Activated CD4-positive, alpha-beta T cell treated with anti-CD3 and anti-CD28 coated beads, Interleukin-2, amount 50 U/mL, for 4 hours (primary cell): ENCODE measurements at regions not wholly inside any gene's neighbourhood (a gene's known extent, or its start where the extent isn't known, plus 50 kb on each side); places are given as distances from the start of the nearest gene placed in this dataset.

Experiments
- DNase-seq, 2 experiments: peaks; one replicate each; pipeline ENCODE4 v3.0.0-alpha.2; 2020

DNA sequence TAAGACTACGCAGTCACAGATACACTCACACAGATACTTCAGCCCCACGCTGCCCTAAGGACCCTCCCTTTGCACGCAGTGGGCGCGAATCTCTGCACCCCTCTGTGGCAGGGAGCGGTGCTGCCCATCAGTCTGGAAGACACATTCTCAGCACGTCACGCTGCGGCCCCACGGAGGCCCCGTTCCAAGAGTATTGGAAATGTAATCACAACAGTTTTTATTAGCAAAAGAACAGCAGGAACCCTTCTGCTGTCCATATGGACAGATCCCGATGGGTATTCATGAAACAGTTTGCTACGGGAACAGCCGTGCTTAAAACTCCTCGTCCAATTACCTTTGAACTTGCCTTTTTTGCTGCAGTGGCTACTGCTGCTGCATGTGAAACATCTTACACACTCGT lies 131.0 kb downstream of the RPS24 start:
- no peak for DNase-seq

DNA sequence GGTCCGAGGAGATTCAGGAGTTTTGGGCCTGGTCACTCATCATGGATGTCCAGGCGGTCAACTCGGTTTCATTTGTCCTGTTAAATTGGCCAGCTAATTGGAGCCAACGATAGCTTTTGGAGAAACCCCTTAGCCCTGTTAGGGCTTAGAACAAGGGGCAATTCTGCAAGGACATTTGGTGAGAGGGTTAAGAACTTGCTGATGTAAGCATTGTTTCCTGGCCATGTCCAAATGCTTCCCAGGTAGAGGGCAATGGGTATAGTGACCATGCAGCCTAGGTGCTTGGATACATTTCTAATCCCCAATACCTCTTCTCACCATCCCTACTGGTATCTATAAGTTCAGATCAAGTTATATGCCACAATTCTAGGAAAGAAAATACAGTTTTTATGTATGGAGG lies 131.5 kb downstream of the RPS24 start:
- DNase-seq = no peak

DNA sequence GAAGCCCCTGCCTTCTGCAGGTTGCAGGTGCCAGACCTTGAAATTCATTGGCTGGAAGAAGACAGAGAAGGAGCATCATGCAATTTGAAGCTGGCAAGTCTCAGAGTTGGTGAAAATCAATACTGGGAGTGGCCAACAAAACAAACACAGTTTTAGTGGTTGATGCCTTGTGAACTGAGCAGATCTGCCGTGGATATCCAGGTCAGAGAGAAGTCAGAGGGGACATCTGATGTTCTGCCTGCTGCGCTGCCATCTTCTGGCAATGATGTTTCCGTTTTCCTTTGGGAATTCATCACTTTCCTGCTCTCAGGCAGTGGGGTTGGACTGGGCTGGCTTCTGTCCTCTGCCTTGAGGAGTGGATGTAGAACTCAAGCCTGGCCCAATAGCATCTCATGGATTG lies 132.0 kb downstream of the RPS24 start:
- DNase-seq = no peak

DNA sequence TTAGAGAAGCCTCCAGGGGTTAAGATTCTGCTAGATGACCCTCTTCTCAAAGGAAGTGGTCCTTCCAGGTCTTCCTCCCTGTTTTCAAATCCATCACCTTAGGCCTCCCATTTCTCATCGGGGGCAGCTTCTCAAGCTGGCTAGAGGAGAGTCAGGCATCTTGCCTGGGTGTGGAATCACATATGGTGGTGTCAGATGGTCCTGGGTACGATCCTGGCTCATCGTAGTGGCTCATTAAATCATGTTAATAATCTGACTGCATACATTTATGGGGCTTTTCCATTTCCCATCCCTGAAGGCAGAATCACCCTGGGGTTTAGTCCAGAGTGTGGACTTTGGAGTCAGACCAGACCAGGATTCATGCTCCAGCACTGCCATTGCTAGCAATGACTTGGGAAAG lies 132.6 kb downstream of the RPS24 start:
- DNase-seq = no peak

DNA sequence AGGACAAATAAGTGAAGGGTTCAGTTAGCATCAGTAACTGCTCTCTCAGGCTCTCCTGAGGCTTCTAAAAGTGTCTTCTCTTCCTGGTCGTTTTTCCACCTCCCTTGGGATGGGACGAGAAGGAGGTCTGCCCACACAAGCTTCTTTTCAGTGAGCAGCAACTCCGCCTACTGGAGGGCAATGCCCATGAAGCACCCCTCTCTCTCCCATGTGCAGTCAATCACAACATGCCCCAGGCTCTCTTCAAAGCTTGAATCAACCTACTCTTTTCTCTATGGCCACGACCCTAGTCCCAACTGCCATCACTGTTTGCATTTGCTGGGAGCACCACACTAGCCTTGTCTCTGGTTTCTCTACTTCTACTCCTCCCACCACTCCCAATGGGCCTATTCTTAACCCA lies 135.6 kb downstream of the RPS24 start:
- DNase-seq = no peak

DNA sequence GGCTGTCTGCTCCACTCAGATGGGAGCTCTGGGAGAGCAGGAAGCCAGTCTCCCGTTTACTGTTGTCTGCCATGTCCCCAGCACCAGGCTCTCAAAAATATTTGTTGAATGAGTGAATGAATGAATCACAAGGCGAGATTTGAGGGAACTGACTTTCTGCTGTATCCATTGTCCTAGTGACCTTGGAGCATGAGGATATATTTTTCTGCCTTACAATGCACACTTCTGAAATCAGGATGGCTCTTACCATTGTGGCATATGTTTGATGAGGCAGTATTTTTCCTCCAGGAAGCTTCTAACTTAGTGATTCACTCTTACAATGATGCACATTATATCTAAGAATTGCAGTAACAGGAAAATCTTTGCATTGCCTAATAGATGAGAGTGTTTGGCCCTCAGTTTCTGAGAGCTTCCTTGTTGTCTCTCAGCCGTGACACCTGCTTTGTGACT lies 136.4 kb downstream of the RPS24 start:
- no peak for DNase-seq

DNA sequence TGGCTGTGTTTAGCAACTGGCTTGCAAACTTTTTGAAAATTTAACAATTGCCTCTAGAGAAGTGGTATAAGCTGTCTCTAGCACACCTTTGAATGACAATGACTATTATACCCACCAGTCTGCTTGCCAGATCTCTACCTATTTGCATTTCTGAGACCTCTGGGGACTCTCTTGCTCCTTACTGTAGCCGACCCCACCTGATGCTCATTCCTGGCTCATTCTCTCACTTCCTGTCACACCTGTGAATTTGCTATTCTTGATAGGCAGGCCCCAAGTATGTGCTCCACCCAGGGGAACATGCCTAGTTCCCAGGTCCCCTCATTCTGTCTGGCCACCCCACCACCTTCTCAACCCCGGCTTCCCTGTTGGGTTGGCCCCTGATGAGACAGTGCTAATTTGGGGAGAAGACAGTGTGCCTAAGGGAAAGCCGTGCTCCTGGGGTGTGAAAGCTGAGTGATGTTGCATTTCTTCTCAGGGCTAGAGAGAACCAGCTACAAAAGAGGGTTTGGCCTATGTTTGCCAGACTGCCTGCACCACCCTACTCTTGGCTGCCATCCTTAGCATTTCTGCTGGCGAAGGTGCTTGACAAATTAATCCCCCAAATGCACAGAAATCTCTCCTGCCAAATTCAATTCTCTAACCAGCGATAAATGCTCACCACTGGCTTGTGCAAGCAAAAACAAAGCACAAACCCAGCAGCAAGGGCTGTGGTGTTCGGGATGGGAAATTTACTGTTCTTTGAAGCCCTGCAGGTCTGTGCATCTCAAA lies 138.2 kb downstream of the RPS24 start:
- no peak for DNase-seq

DNA sequence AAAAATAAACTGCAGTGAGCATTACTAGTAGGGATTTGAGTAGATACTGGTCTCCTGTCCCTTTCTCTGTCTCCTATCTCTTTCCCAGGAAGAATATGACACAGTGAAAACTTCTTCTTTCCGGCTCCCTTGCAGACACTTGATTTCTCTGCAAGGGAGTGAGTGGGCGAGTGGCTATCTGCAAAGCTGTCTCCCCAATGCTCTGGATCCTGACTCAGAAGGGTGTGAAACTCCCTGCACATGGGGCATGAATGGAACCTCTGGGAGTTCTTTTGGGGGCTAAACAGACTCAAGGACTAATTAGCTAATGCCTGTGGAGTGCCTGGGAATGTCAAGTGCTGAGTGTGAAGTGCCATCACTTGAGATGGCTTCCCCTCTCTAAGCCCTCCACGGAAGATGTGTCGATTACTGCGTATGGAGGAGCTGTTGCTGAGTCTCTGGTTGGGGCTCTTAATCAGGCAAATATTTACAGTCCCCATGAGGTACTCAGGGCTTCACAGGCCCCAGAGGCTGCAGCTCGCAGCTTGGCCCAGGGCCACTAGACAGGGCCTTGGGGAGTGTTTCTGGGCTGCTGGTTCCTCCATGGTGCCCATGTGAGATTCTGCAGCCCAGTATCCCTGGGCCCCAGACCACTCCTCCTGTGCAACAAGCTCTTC lies 139.8 kb downstream of the RPS24 start:
- no peak for DNase-seq

DNA sequence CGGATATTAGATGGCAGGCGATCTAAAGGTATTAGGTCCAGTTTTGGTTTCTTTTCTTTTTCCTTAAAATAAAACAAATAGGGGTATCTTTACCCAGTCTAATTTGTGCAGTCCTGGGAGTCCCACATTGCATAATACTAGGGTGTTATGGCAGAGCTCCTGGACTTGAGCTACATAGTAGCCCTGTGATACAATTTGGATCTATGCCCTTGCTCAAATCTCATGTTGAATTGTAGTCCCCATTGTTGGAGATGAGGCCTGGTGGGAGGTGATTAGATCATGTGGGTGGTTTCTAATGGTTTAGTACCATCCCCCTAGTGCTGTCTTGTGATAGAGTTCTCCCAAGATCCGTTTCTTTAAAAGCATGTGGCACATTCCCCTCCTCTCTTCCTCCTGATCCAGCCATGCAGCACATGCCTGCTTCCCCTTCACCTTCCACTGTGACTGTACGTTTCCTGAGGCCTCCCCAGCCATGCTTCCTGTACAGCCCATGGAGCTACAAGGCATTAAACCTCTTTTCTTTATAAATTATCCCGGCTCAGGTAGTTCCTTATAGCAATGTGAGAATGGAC lies 141.9 kb downstream of the RPS24 start:
- no peak for DNase-seq

DNA sequence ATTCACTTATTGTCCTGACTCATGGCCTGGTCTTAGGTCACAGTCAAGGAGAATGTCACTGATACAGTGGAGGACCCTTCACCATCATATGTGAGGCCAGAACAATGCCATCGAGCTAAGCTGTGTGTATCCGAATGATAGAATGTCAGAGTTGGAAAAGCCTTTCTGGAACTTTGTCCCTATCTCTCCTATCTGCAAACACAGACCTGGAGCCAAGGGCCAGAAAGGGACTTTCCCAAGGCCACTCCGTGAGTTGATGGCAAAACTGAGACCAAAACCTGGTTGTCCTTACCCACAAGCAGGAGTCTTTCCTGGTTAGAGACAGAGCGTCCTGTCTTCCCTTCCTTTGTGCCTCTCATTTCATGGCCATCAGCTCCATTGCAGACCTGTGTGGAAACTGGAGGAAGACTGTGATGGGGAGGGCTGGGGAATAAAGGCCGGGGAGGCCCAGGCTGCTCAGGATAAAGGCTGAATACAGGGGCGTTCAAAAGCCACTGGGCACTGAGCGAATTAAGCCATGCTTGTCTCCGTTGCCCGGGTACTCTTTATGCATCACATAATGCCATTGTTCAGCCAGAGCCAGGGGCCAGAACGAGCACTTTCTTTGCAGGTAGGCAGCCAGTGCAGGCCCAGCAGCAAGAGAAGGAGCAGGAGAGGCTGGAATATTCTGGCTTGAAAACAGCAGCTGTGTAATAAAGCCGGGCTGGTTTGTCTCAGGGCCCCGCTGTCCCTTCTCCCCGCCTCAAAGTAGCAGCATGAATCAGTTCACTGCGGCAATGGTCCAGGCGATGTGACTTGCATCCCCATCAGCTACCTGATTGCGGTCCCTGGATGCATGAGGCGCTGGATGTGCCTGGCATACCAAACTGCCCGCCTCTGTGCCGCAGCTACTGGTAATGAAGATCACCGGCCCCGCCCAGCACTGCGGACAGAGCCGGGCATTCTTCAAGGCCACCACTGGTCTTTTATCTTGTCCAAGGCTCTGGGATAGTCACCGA lies 143.0 kb downstream of the RPS24 start:
- no peak for DNase-seq

DNA sequence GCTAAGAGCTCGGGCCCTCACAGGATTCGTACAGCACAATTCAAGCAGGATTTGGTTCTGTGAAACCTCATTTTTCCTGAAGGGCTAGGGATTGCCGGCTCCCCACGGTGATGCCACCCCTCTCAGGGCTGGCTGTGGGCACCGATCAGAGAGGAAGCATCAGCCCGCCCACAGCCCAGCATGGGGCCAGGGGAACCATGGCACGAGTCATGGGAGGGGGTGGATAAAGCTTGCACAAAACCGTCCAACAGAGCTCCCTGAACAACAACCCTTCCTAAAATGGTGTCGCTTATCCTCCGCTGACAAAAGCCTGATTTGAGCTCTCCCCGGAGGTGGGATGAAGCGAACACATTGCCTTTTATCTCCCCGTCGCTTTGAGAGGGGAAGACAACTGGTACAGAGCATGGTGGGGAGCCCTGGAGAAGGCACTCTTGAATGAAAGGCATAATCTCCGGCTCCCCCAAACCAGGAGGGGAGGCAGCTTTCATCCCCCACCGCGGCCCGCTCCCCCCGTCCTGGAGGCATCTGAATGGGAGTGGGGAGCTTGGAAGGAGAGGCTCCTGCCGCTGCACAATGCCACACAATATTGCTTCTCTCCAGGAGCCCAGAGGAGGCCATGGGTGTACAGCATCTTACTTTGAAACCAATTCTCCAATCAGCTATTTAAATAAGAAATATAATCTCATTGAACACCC lies 144.0 kb downstream of the RPS24 start:
- no peak for DNase-seq

DNA sequence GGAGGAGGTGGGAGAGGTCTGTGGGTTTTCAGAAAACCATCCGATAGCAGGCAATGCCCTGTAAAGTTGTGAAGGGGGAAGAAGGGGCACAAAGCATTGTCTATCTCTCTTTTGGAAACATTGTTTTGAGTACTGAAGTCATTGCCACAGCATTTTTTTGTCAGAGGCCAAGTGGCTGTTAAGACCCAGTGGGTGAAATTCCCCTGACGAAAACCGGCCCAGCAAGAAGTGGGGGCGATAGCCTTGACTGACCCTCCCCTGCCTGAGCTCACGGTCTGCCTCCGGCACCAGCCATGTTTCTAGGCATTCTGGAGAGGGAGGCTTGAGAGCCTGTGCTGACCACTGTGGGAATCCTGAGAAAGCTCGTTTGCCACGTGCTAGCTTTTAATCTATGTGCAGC lies 144.7 kb downstream of the RPS24 start:
- no peak for DNase-seq

DNA sequence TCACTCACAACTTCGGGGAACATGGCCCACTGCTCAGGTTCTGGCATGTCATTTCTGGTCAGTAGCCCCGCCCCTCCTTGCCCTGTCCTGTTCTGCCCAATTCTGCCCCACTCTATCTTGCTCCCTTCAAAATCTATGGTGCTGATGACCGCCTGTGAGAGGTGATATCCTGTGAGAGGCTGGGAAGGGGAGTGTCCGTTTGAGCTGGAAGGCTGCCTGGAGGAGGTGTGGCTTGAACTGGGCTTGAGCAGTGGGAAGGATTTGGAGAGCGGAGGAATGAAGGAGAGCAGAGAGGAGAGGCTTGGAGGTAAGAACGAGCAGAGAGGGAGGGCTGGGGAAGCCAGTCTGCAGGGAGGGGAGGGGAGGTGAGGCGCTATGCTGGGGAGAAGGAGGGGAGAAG lies 145.3 kb downstream of the RPS24 start:
- DNase-seq = no peak

DNA sequence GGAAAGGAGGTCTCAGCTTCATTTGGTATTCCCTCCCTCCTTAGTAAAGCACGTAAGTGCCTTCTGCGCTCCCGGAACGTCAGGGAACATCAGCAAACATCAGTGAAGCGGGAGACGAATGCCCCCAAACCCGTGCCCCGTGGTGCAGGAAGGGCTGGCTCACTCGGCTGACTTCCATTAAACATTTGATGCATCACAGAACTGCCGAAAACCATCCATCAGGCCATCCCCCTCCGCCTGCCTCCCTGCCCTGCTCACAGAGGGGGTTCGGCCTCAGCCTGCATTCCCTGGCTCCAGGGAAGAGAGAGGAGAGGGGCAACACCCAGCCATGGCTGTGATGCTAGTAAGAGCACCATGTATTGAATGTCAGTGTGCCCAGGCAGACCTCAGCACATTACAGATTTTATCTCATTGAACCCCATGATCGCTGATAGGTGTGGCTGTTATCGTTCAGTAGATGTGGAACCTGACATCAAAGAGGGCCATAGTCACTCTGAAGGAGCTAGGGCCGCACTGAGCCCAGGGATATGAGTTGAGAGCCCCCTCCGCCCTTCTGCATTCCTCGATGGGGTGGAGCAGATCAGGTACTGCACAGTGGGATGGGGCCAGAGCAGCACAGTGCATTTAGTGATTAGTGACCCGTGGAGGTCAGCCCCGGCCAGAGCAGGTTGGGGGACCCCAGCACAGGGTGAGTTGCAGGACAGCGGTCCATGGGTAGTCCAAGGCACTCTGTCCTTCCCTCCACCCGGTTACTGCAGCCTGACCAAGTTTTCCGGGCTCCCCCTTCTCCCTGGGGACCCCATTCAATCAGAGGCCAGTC lies 146.4 kb downstream of the RPS24 start:
- no peak for DNase-seq

DNA sequence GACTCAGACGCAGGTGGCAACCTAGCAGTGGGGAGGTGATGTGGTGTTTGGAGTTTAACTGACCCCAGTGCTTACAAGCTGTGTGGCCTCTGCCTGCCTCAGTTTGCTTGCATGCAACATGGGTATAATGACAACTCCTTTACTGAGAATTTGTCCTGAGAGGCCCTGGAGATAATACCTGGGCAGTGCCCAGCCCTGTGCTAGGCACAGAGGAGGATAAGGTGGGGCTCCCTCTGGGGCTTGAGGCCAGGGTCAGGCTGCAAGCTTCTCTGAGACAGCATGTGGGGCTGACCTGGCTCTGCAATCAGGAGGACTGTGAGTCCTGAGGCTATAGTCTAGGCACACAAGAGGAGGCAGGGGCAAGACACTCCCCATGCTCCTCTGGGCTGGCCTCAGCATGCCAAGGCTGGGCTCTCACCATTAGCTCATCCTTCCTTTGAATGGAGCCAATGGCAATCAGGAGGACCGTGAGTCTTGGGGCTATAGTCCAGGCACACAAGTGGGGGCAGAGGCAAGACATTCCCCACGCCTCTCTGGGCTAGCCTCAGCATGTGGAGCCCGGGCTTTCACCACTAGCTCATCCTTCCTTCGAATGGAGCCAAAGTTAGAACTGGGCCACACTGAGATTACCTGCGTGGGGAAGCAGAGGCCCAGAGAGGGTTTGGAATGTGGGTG lies 147.9 kb downstream of the RPS24 start:
- DNase-seq = no peak

DNA sequence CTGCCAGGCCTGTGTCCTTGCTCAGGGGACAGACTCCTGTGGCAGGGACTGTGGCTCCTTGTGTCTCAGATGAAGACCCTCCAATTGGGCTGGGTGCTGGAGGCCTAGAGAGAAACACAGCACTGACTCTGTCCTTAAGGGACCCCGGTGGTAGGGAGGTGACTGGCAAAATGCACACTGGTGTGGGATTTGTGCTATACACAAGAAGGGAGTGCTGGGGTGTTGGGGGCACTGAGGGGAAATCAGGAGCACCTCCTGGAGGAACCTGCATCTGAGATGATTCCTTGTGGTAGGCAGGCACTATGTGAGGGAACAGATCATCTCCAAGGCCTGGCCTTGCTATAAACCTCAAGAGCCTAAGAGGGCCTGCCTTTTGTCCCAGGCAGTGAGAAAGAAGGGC lies 149.2 kb downstream of the RPS24 start:
- no peak for DNase-seq

DNA sequence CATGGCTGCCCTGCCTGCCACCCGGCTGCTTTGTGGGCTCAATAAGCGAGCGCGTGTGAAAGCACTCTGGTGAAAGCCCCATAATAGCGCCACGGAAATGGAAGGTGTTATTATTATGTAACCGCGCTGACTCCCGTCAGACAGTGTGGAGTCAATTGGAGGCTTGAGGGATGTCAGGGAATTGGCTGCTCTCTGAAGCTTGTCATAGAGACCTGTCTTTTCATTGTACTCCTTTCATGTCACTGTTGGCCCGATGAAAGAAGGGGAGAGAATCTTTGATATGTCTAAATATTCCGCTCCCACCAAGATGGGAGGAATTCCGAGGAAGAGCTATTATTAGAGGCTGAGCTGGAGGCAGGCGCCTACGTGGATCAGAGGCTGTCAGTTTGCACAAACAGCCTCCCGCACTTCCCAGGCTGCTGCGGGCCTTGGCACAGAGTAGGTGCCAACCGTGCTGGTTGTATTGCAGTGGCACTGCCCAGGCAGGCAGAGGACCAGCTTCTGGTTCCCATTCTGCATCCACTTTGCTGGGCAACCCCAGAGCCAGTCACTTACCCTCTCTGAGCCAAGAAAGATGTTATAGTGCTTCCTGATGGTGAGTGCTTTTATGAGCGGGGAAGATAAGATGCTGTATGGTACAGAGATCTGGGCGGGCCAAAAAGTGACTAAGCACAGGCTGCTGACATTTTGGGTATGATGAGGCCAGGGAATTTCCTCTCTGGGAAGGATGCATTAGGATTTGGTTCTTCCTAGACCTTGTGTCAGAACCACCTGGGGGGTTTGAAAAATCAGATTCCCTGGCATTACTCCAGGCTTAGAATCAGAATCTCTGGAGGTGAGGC lies 151.4 kb downstream of the RPS24 start:
- no peak for DNase-seq

DNA sequence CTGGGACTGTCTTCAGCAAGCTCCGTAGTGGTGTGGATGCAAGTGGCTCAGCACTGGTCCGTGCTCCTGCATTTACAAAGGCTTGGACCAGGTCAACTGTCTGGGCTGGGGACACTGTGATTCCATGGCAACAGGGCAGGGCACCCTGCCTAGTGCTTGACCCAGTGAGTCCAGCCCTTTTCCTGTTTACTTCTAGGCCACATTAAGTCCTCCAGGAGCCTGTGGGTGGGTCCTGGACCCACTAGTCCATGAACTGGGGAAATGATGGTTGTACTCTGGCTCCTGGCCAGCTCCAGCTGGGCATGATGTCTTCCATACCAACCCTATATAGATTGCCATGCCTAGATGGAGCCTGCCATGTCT lies 152.0 kb downstream of the RPS24 start:
- no peak for DNase-seq

DNA sequence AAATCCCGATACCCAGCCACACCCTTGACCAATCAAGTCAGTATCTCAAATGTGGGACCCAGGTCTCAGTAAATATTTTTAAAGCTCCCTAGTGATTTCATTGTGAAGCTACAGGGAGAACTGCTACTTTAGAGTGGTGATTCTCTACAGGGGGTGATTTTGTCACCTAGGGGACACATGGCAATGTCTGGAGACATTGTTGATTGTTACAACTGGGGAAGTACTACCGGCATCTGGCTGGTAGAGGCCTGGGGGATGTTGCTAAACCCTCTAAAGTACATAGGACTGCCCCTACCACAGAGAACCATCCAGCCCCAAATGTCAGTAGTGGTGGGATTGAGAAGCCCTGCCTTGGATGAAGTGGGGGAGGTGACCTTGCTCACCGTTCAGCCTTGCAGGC lies 152.9 kb downstream of the RPS24 start:
- no peak for DNase-seq

DNA sequence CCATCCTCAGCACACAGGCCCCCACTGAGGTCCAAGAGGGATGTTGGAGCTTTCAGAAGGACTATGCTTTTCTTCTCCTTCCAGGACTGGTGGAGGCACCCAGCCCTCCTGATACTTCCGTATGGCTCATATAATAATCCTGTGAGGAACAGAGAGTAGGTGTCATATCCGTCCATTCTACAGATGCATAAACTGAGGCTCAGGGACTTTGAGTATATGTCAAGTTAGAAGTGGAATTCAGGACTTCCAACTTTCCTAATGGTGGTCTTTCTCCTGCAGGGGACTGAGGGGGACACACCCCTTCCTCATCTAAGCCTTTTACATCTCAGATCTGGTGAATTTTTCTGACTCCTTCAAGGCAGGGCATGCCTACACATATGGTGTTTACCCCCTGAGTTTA lies 153.7 kb downstream of the RPS24 start:
- DNase-seq = no peak
